ENCODE measurements at regions not wholly inside any gene's neighbourhood (a gene's known extent, or its start where the extent isn't known, plus 50 kb on each side); places are given as distances from the start of the nearest gene placed in this dataset.

GRCh38 chr3:141418751-141419150 lies 50.4 kb downstream of the ZBTB38 start:
- intact Hi-C loops (cut with DNase I; ENCODE audit: low total_unique reads) = no loop called here
- DNase-seq (ENCODE audit: low spot score in 2 of 2) = no peak
- TF ChIP-seq CTCF (IDR thresholded peaks at IDR 0.05) (no peak), POLR2A (IDR thresholded peaks at IDR 0.05) (no peak)
- WGBS, 2 donors = 86 to 90% methylated on average over 4 of the region's 4 CpGs
- no peak overlapping the region for H3K4me3 ChIP-seq (ENCODE audit: low read depth, poor library complexity, severe bottlenecking)

DNA sequence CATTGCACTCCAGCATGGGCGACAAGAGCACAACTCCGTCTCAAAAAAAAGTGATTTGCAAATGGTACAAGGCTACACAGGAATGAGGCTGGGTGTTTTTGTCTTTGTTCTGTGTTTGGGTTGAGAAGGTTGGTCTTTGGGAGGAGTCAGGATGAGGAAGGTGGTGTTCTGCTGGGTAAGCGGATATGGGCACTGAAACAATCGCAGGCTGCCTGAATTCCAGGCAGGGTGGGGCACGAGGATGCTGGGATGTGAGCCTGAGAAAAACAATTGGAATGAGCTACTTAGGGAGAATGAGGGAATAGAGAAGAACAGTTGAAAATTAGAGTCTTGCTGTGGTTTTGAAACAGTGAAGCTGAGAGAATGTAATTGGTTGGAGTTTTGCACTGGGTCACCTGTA lies 51.6 kb downstream of the ZBTB38 start:
- TF ChIP-seq CTCF (IDR thresholded peaks at IDR 0.05) (no peak), POLR2A (IDR thresholded peaks at IDR 0.05) (no peak)
- 46 to 56% methylated on average over 5 of the region's 5 CpGs for WGBS, 2 donors

DNA sequence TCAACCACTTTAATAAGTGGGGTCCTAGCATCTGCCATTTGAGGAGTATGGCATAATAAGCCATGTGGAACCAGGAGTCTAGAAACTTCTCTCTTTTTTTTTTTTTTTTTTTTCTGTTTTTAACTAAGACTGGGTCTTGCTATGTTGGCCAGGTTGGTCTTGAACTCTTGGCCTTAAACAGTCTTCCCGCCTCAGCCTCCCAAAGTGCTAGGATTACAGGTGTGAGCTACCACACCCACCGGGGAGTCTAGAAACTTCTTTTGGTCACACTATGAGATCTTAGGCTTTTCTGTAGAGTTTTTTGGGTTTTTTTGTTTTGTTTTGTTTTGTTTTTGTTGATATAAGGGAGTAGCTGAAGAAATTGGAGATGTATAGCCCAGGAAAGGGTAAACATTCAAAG lies 52.9 kb downstream of the ZBTB38 start:
- TF ChIP-seq POLR2A (IDR thresholded peaks at IDR 0.05) = no peak
- no peak for TF ChIP-seq CTCF (IDR thresholded peaks at IDR 0.05)
- DNase-seq (ENCODE audit: low spot score in 2 of 2) = no peak
- no peak overlapping the region for H3K4me3 ChIP-seq (ENCODE audit: low read depth, poor library complexity, severe bottlenecking)
- WGBS, 2 donors = 98 to 100% methylated on average over 2 of the region's 2 CpGs
- intact Hi-C loops (cut with DNase I; ENCODE audit: low total_unique reads) = no loop called here

More for the DNA sequence above, 51.6 kb downstream of the ZBTB38 start:
- DNase-seq (ENCODE audit: low spot score in 2 of 2) = no peak
- intact Hi-C loops (cut with DNase I; ENCODE audit: low total_unique reads) = no loop called here
- H3K4me3 ChIP-seq (ENCODE audit: low read depth, poor library complexity, severe bottlenecking) = no peak overlapping the region

- intact Hi-C loops (cut with DNase I; ENCODE audit: low total_unique reads) = no loop called here
Measured at GRCh38 chr3:141421639-141422319, 53.5 kb downstream of the ZBTB38 start.

DNA sequence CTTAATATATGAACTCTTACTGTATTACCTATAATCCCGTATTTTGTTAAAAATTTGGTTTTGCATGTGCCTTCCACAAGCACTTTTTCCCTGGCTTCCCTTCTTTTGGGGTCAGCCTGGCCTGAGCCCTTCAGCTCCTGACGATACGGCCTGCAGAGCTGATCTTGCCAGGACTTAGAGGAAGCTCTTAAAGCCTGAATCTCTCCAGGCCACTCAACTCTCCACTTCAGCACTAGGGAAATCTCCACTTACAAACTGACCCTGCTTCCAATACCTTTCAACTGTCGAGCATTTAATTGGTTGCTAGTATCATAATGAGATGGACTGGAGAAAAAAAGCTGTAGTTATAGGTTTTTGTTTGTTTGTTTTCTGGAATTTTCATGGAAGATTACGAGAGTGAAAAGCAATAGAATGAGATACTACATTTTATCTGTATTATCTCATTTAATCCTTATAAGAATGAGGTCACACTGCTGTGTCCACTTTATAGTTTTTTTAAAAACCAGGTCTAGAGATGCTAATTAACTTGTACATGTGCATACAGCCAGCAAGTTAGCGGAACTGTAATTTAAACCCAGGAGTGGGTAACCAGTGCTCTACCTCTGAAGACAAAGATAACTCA lies 54.8 kb downstream of the ZBTB38 start:
- no peak for DNase-seq (ENCODE audit: low spot score in 2 of 2)
- TF ChIP-seq POLR2A (IDR thresholded peaks at IDR 0.05) = no peak
- no peak for TF ChIP-seq CTCF (IDR thresholded peaks at IDR 0.05)
- no peak overlapping the region for H3K4me3 ChIP-seq (ENCODE audit: low read depth, poor library complexity, severe bottlenecking)
- WGBS, 2 donors = 93 to 95% methylated on average over 6 of the region's 6 CpGs
- intact Hi-C loops (cut with DNase I; ENCODE audit: low total_unique reads) = no loop called here

More at GRCh38 chr3:141421639-141422319, 53.5 kb downstream of the ZBTB38 start:
- no peak for TF ChIP-seq POLR2A (IDR thresholded peaks at IDR 0.05)
- TF ChIP-seq CTCF (IDR thresholded peaks at IDR 0.05) = no peak
- DNase-seq (ENCODE audit: low spot score in 2 of 2) = no peak
- no peak overlapping the region for H3K4me3 ChIP-seq (ENCODE audit: low read depth, poor library complexity, severe bottlenecking)
- 67 to 98% methylated on average over 5 of the region's 5 CpGs for WGBS, 2 donors

Data from lower leg skin (tissue), 4 donors.